GM23338 (cell line): ENCODE measurements at regions not wholly inside any gene's neighbourhood (a gene's known extent, or its start where the extent isn't known, plus 50 kb on each side); places are given as distances from the start of the nearest gene placed in this dataset.

ENCODE experiments used
- ATAC-seq: fragments of 200-7000 bp; cut with Tn5 transposase; 3 replicates; pipeline ENCODE4 v1.9.1; 2020
- DNase-seq: peaks from one replicate; pipeline ENCODE4 v3.0.0-alpha.2; 2015; ENCODE audit warnings: low spot score
- H2AFZ ChIP-seq: fragments of 200-600 bp; sonication (generic); 2 replicates; pipeline ENCODE4 v1.8.0; 2016; ENCODE audit warnings: antibody characterized with exemption, mild to moderate bottlenecking, moderate library complexity
- H3F3A ChIP-seq: fragments of 200-600 bp; sonication (generic); replicated peaks from 2 replicates; pipeline ENCODE4 v1.8.0; 2017; ENCODE audit warnings: antibody characterized with exemption, mixed run types, low read depth
- H3K27ac ChIP-seq: fragments of 200-600 bp; sonication (generic); 2 replicates; pipeline ENCODE4 v1.6.1; 2016; ENCODE audit warnings: low read depth
- H3K27me3 ChIP-seq: fragments of 200-600 bp; sonication (generic); 2 replicates; pipeline ENCODE4 v1.8.0; 2016; ENCODE audit warnings: mild to moderate bottlenecking, mixed run types, moderate library complexity; ENCODE audit not compliant: insufficient read depth
- H3K36me3 ChIP-seq: fragments of 200-600 bp; sonication (generic); 2 replicates; pipeline ENCODE4 v1.8.0; 2016; ENCODE audit warnings: mild to moderate bottlenecking; ENCODE audit not compliant: insufficient read depth
- H3K4me1 ChIP-seq: fragments of 200-600 bp; sonication (generic); 2 replicates; pipeline ENCODE4 v1.8.0; 2016; ENCODE audit warnings: mild to moderate bottlenecking, moderate library complexity; ENCODE audit not compliant: insufficient read depth
- H3K4me2 ChIP-seq: fragments of 200-600 bp; sonication (generic); 2 replicates; pipeline ENCODE4 v1.7.1; 2017; ENCODE audit warnings: mixed run types
- H3K4me3 ChIP-seq: fragments of 200-600 bp; sonication (generic); 2 replicates; pipeline ENCODE4 v1.6.1; 2016; ENCODE audit warnings: mixed run types
- H3K79me2 ChIP-seq: fragments of 200-600 bp; sonication (generic); replicated peaks from 2 replicates; pipeline ENCODE4 v1.8.0; 2017; ENCODE audit warnings: mild to moderate bottlenecking; ENCODE audit not compliant: insufficient read depth
- H3K9me2 ChIP-seq: fragments of 200-600 bp; sonication (generic); 2 replicates; pipeline ENCODE4 v1.8.0; 2017; ENCODE audit not compliant: insufficient read depth
- H4K20me1 ChIP-seq: fragments of 200-600 bp; sonication (generic); replicated peaks from 2 replicates; pipeline ENCODE4 v1.8.0; 2017; ENCODE audit warnings: mild to moderate bottlenecking; ENCODE audit not compliant: insufficient read depth
- H3K27ac Mint-ChIP-seq: 2 replicates; pipeline ENCODE4 v1.8.0; 2020; ENCODE audit warnings: inconsistent platforms, mild to moderate bottlenecking, moderate library complexity, mixed read lengths
- H3K27me3 Mint-ChIP-seq: 3 replicates; pipeline ENCODE4 v1.8.0; 2022; ENCODE audit warnings: low read depth, mild to moderate bottlenecking, moderate library complexity, mixed read lengths, inconsistent platforms; ENCODE audit not compliant: insufficient read depth, poor library complexity
- H3K36me3 Mint-ChIP-seq: 3 replicates; pipeline ENCODE4 v1.8.0; 2021; ENCODE audit warnings: low read depth, mild to moderate bottlenecking, inconsistent platforms, moderate library complexity, mixed read lengths
- H3K4me1 Mint-ChIP-seq: 3 replicates; pipeline ENCODE4 v1.8.0; 2020; ENCODE audit warnings: mild to moderate bottlenecking, inconsistent platforms, mixed read lengths
- H3K4me3 Mint-ChIP-seq: 3 replicates; pipeline ENCODE4 v1.8.0; 2021; ENCODE audit warnings: moderate library complexity, mild to moderate bottlenecking, inconsistent platforms, mixed read lengths
- H3K9me3 Mint-ChIP-seq: 3 replicates; pipeline ENCODE4 v1.8.0; 2020; ENCODE audit warnings: moderate library complexity, mild to moderate bottlenecking, inconsistent platforms, mixed read lengths
- CREB1 ChIP-seq: fragments of 250-450 bp; sonication (Bioruptor Pico); IDR thresholded peaks from 2 replicates; pipeline ENCODE4 v1.5.0; 2020; ENCODE audit warnings: low read depth, mild to moderate bottlenecking, moderate library complexity
- CTCF ChIP-seq, 2 experiments: fragments of 200-600 bp in 1 of 2; sonication (generic) in 1 of 2; conservative IDR thresholded peaks; 2 replicates each; pipeline versions ENCODE4 v1.5.1 to v1.6.1; 2016 to 2017; ENCODE audit warnings: antibody characterized with exemption in 2 of 2, low read depth in 2 of 2, mild to moderate bottlenecking in 2 of 2, moderate library complexity in 1 of 2
- ETS1 ChIP-seq: IDR thresholded peaks from 2 replicates; pipeline ENCODE4 v1.6.1; 2016; ENCODE audit warnings: antibody characterized with exemption
- EZH2 ChIP-seq: fragments of 200-600 bp; sonication (generic); IDR thresholded peaks from one replicate; pipeline ENCODE4 v1.8.0; 2017; ENCODE audit warnings: antibody characterized with exemption, mild to moderate bottlenecking, low read depth; ENCODE audit not compliant: unreplicated experiment
- EZH2phosphoT487 ChIP-seq: fragments of 200-600 bp; sonication (generic); IDR thresholded peaks from one replicate; pipeline ENCODE4 v1.8.1; 2018; ENCODE audit warnings: antibody characterized with exemption; ENCODE audit not compliant: unreplicated experiment
- JUNB ChIP-seq: IDR thresholded peaks from one replicate; pipeline ENCODE4 v1.6.1; 2016; ENCODE audit warnings: antibody characterized with exemption; ENCODE audit not compliant: unreplicated experiment
- NANOG ChIP-seq: IDR thresholded peaks from 2 replicates; pipeline ENCODE4 v1.6.1; 2016; ENCODE audit warnings: antibody characterized with exemption, borderline replicate concordance
- POLR2AphosphoS5 ChIP-seq: IDR thresholded peaks from 2 replicates; pipeline ENCODE4 v1.6.1; 2016; ENCODE audit warnings: antibody characterized with exemption, low read depth
- REST ChIP-seq: IDR thresholded peaks from one replicate; pipeline ENCODE4 v1.6.1; 2018; ENCODE audit warnings: antibody characterized with exemption; ENCODE audit not compliant: unreplicated experiment
- STAT1 ChIP-seq: IDR thresholded peaks from one replicate; pipeline ENCODE4 v1.6.1; 2016; ENCODE audit warnings: antibody characterized with exemption; ENCODE audit not compliant: unreplicated experiment
- ZNF114 ChIP-seq: fragments of 250-450 bp; sonication (Bioruptor Pico); IDR thresholded peaks from 2 replicates; pipeline ENCODE4 v1.5.0; 2020; ENCODE audit warnings: mild to moderate bottlenecking, moderate library complexity
- ZNF331 ChIP-seq: fragments of 250-450 bp; sonication (Bioruptor Pico); IDR thresholded peaks from 2 replicates; pipeline ENCODE4 v1.5.0; 2020; ENCODE audit warnings: low read depth, mild to moderate bottlenecking, moderate library complexity
- TF ChIP-seq, protein P1 (sequence below): fragments of 250-450 bp; sonication (Bioruptor Pico); IDR thresholded peaks from 2 replicates; pipeline ENCODE4 v1.5.0; 2020; ENCODE audit warnings: mild to moderate bottlenecking, moderate library complexity

DNA sequence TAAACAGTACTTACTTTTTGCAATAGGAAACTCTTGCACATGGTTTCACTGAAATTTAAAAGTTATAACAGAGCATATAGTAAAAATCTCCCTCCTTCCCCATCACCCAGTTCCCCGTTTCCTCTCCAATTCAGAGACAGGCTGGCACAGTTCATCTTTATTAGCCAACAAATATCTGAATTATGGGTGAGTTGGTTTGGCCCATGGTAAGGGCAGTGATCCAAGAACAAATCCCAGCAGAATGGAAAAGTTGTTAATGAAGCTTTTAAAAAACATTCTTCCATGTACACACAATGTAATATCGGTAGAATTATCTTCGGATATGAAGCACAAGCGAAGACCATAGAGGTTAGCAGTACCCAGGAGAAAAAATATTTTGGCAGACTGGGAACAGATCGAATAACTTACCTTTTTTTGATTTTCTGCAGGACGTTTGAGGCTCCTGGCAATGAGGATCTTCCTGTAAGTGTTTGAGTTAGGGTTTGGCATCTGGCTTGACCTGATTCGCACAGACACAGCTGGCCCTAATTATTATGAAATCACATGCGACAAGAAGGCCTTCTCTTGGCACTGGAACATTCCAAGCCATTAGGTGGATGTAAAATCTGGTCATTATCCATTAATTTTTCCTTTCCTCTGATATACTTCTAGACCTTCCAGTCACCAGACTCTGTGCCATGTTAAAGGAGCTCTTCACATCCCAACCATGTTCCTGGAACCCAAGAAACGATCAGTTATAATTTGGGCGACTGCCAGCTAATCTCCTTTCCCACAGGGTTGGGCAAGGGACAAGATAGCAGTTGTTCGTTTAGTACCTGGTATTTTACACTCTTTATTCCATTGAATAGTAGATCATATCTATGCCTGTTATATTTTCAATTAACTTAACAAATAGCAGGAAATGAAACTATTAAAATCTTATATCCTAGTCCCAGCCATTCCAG is 139.4 kb upstream of the TSC22D1 start:
- no peaks in the 10 kb centered on the region for H3K36me3 Mint-ChIP-seq
- H4K20me1 ChIP-seq, result no peaks in the 10 kb centered on the region
- no peaks in the 10 kb centered on the region; the same call in 2 of the 3 replicates for H3K9me3 Mint-ChIP-seq
- no peaks in the 10 kb centered on the region for H3K27me3 Mint-ChIP-seq
- H3K4me1 ChIP-seq, result no peaks in the 10 kb centered on the region; the same call in 1 of the 2 replicates
- no peaks in the 10 kb centered on the region for H3K79me2 ChIP-seq
- no peak overlapping the region for H3K4me3 Mint-ChIP-seq
- peaks cover 4% of the 10 kb centered on the region; the same call in 2 of the 3 replicates for H3K4me1 Mint-ChIP-seq
- H3K27ac ChIP-seq, result no peak overlapping the region
- H3F3A ChIP-seq, result no peaks in the 10 kb centered on the region
- H3K9me2 ChIP-seq, result no peaks in the 10 kb centered on the region
- no peaks in the 10 kb centered on the region for H3K36me3 ChIP-seq
- no peak for TF ChIP-seq ZNF331 (CRISPR knock-in tag)
- no peak for TF ChIP-seq EZH2phosphoT487
- TF ChIP-seq EZH2, result no peak
- TF ChIP-seq NANOG, result no peak
- TF ChIP-seq REST, result no peak
- no peak for TF ChIP-seq CTCF (conservative IDR thresholded peaks at IDR 0.05; ENCODE audit: low read depth in 2 of 2)
- TF ChIP-seq JUNB, result no peak
- TF ChIP-seq ETS1, result no peak
- no peak for TF ChIP-seq CREB1 (CRISPR knock-in tag)
- TF ChIP-seq, protein P1, sequence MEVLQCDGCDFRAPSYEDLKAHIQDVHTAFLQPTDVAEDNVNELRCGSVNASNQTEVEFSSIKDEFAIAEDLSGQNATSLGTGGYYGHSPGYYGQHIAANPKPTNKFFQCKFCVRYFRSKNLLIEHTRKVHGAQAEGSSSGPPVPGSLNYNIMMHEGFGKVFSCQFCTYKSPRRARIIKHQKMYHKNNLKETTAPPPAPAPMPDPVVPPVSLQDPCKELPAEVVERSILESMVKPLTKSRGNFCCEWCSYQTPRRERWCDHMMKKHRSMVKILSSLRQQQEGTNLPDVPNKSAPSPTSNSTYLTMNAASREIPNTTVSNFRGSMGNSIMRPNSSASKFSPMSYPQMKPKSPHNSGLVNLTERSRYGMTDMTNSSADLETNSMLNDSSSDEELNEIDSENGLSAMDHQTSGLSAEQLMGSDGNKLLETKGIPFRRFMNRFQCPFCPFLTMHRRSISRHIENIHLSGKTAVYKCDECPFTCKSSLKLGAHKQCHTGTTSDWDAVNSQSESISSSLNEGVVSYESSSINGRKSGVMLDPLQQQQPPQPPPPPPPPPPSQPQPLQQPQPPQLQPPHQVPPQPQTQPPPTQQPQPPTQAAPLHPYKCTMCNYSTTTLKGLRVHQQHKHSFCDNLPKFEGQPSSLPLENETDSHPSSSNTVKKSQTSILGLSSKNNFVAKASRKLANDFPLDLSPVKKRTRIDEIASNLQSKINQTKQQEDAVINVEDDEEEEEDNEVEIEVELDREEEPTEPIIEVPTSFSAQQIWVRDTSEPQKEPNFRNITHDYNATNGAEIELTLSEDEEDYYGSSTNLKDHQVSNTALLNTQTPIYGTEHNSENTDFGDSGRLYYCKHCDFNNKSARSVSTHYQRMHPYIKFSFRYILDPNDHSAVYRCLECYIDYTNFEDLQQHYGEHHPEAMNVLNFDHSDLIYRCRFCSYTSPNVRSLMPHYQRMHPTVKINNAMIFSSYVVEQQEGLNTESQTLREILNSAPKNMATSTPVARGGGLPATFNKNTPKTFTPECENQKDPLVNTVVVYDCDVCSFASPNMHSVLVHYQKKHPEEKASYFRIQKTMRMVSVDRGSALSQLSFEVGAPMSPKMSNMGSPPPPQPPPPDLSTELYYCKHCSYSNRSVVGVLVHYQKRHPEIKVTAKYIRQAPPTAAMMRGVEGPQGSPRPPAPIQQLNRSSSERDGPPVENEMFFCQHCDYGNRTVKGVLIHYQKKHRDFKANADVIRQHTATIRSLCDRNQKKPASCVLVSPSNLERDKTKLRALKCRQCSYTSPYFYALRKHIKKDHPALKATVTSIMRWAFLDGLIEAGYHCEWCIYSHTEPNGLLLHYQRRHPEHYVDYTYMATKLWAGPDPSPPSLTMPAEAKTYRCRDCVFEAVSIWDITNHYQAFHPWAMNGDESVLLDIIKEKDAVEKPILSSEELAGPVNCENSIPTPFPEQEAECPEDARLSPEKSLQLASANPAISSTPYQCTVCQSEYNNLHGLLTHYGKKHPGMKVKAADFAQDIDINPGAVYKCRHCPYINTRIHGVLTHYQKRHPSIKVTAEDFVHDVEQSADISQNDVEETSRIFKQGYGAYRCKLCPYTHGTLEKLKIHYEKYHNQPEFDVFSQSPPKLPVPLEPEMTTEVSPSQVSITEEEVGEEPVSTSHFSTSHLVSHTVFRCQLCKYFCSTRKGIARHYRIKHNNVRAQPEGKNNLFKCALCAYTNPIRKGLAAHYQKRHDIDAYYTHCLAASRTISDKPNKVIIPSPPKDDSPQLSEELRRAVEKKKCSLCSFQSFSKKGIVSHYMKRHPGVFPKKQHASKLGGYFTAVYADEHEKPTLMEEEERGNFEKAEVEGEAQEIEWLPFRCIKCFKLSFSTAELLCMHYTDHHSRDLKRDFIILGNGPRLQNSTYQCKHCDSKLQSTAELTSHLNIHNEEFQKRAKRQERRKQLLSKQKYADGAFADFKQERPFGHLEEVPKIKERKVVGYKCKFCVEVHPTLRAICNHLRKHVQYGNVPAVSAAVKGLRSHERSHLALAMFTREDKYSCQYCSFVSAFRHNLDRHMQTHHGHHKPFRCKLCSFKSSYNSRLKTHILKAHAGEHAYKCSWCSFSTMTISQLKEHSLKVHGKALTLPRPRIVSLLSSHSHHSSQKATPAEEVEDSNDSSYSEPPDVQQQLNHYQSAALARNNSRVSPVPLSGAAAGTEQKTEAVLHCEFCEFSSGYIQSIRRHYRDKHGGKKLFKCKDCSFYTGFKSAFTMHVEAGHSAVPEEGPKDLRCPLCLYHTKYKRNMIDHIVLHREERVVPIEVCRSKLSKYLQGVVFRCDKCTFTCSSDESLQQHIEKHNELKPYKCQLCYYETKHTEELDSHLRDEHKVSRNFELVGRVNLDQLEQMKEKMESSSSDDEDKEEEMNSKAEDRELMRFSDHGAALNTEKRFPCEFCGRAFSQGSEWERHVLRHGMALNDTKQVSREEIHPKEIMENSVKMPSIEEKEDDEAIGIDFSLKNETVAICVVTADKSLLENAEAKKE (CRISPR knock-in tag), result no peak
- TF ChIP-seq STAT1, result no peak
- no peak for TF ChIP-seq ZNF114 (CRISPR knock-in tag)
- no peak for TF ChIP-seq POLR2AphosphoS5
- no peak for DNase-seq
- H2AFZ ChIP-seq, result no peak overlapping the region
- no peak overlapping the region for H3K4me3 ChIP-seq
- ATAC-seq, result no peak
- H3K27ac Mint-ChIP-seq, result no peak overlapping the region
- no peaks in the 10 kb centered on the region for H3K27me3 ChIP-seq
- no peak overlapping the region for H3K4me2 ChIP-seq
